Activated naive CD4-positive, alpha-beta T cell treated with anti-CD3 and anti-CD28 coated beads, Interleukin-2, amount 50 U/mL, for 72 hours (primary cell): ENCODE measurements at regions not wholly inside any gene's neighbourhood (a gene's known extent, or its start where the extent isn't known, plus 50 kb on each side); places are given as distances from the start of the nearest gene placed in this dataset.

Experiments used
- ATAC-seq, 2 donors: fragments of 150-1000 bp; cut with Tn5 transposase; 2 replicates each; pipeline ENCODE4 v1.10.0; 2021; ENCODE audit warnings: mild to moderate bottlenecking in 2 of 2, moderate library complexity in 2 of 2
- DNase-seq, 2 donors: peaks; one replicate each; pipeline ENCODE4 v3.0.0; 2021 to 2022; ENCODE audit warnings: low spot score in 2 of 2
- H3K27ac Mint-ChIP-seq, 2 donors: one replicate each; pipeline ENCODE4 v1.8.0; 2022; ENCODE audit warnings: mild to moderate bottlenecking in 2 of 2, mixed read lengths in 2 of 2
- H3K36me3 Mint-ChIP-seq, 2 donors: one replicate each; pipeline ENCODE4 v1.8.0; 2022; ENCODE audit warnings: mixed read lengths in 2 of 2
- H3K9me3 Mint-ChIP-seq, 2 donors: one replicate each; pipeline ENCODE4 v1.8.0; 2022; ENCODE audit warnings: mixed read lengths in 2 of 2

DNA sequence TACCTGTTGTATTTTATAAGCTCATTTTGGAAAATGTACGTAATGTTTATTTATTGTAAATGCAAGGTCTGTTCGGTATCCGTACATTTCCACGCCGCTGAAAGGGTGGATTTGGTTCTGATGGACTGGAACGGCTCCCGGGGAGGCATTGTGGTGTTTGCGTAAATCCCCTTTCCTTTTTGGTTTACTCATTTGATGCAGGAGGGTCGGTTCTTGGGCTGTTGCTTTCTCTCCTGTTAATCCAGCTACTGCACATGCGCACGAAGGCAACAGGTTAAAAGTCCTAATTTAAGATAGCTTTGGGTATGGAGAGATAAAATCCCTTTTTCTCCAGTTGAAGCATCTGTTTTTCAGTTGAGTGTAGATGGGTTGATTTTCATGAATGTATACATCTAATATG lies 224.4 kb downstream of the TM9SF2 start:
- H3K36me3 Mint-ChIP-seq: no peaks in the 10 kb centered on the region
- H3K9me3 Mint-ChIP-seq: no peaks in the 10 kb centered on the region
- ATAC-seq (no peak), DNase-seq (no peak)
- H3K27ac Mint-ChIP-seq: no peak overlapping the region

- peak in 1 of 2 donors; percentile 43 for ATAC-seq
- Mint-ChIP-seq H3K9me3 (no peaks in the 10 kb centered on the region), H3K36me3 (no peaks in the 10 kb centered on the region)
These were observed 223.6 kb downstream of the TM9SF2 start for GRCh38 chr13:99724633-99725517.

DNA sequence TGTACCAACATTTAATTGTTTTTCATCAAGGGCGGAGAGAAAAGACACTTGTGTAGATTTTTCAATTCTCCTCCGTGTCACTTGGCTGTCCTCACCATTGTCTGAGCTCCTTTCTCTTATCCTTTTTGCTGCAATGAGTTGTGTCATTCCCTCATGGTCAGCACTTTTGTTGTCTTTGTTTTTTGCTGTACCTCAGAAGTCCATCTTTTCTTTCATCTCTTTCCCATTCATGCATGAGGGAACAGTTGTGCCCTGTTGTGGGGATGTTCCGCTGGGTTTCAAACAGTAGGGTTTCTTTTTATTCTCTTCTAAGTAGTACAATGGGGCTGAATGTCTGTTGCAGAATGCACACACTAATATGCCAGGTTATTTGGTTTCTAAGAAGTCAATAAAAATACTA lies 222.6 kb downstream of the TM9SF2 start:
- Mint-ChIP-seq H3K36me3 (no peaks in the 10 kb centered on the region), H3K27ac (no peak overlapping the region), H3K9me3 (no peaks in the 10 kb centered on the region)
- no peak for DNase-seq
- ATAC-seq: no peak

More at GRCh38 chr13:99724633-99725517, 223.6 kb downstream of the TM9SF2 start:
- DNase-seq: no peak
- no peak overlapping the region for H3K27ac Mint-ChIP-seq

GRCh38 chr13:99722931-99723330 lies 221.7 kb downstream of the TM9SF2 start:
- no peak for DNase-seq
- Mint-ChIP-seq H3K9me3 (no peaks in the 10 kb centered on the region), H3K36me3 (no peaks in the 10 kb centered on the region), H3K27ac (no peak overlapping the region)
- no peak for ATAC-seq

DNA sequence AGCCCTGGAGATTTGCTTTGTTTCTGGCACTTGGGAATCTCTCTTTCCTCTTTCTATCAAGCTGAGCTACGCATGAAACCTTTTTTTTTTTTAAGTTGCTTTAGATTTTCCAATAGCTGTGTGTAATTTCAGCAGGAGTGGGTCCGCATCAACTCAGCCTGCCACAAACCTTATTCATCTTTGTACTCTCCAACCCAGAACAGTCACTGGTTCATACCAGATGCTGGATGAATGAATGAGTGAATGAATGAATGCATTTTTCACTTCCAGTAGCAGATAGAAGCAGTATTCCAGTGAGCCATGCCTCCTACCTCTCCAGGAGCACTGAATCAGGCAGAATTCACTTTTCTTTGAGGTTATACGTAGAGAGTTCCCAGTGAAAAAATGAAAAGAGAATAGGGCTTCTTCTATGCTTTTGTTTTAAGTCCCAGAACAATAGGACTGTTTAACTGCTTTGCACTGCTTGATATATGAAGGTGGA lies 221.1 kb downstream of the TM9SF2 start:
- ATAC-seq: no peak
- Mint-ChIP-seq H3K9me3 (no peaks in the 10 kb centered on the region), H3K27ac (no peak overlapping the region), H3K36me3 (no peaks in the 10 kb centered on the region)
- no peak for DNase-seq

DNA sequence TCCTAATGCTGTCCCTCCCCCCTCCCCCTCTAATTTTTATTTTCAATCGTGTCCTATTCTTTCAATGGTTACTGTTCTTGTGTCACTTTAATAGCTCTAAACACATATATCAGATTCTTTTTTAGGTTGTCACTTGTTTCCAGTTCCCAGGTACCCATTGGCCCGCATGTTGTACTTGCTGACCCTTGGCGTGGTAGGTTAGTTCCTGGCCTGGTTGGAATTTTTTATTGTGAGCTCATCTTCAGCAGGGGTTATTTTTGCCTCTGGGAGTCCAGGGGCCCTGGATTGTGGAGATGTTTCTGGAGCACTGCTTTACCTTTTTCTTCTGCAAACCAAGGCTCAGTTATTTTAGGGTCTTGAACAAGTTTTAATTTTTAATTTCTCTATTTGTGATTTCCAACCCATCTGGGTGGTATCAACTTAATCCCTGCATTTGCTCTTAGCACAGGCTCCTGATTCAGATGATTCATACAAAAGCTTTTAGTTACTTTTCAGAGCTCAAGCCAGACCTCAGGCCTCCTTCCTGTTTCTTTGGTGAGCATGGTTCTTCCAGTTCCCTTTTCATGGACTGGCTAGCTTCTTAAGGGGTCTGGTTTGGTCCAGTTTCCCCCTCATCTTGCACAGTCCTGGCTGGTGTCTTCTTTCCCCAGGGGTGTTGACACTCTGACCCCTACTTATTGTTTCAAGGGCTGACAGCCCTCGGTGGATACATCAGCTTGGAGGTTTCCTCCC lies 220.5 kb downstream of the TM9SF2 start:
- H3K27ac Mint-ChIP-seq: no peak overlapping the region
- H3K9me3 Mint-ChIP-seq: no peaks in the 10 kb centered on the region
- ATAC-seq (no peak), DNase-seq (no peak)
- H3K36me3 Mint-ChIP-seq: no peaks in the 10 kb centered on the region

- no peak for ATAC-seq
These were observed 216.8 kb downstream of the TM9SF2 start for GRCh38 chr13:99717959-99718674.

GRCh38 chr13:99709134-99709533 lies 207.9 kb downstream of the TM9SF2 start:
- no peaks in the 10 kb centered on the region for H3K9me3 Mint-ChIP-seq
- ATAC-seq (no peak), DNase-seq (no peak)
- H3K36me3 Mint-ChIP-seq: no peaks in the 10 kb centered on the region
- no peak overlapping the region for H3K27ac Mint-ChIP-seq

More at GRCh38 chr13:99717959-99718674, 216.8 kb downstream of the TM9SF2 start:
- H3K36me3 Mint-ChIP-seq: no peaks in the 10 kb centered on the region
- no peak overlapping the region for H3K27ac Mint-ChIP-seq
- DNase-seq: no peak
- H3K9me3 Mint-ChIP-seq: no peaks in the 10 kb centered on the region

DNA sequence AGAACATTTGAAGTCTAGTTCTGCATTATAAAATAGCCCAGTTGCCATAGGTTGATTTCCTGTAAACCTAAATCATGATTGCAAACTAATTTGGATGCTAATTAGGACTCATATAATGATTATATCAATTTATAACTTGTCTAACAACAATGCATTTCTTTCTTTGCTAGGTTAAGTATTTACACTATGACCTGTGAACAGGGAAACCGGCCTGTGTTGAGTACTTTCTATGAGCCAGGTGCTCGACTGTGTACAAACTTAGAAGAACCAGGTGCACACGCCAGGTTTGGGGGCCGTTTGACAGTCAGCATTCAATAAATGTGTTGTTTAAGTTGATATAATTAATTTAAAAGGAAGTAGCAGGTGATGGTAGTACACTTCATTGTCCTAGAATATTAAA lies 203.1 kb downstream of the TM9SF2 start:
- Mint-ChIP-seq H3K36me3 (no peaks in the 10 kb centered on the region), H3K9me3 (no peaks in the 10 kb centered on the region), H3K27ac (no peak overlapping the region)
- ATAC-seq (no peak), DNase-seq (no peak)

DNA sequence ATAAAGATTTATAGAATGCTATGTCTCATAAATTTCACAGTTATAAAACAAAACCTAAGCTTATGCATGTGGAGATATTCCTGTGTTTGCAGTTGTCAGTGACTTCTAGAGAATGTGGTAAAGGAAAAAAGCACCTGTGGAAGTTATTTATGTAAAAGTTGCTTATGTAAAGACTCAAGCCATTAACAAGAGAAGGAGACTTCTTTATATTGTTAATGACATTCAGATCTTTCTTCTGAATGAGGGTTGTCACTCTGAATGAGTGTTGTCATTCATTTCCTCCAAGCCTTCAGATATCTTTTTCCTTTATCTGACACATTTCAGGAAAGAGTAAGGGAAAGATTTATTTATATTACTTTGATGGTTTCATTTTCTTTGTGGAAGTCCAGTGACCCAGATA lies 202.6 kb downstream of the TM9SF2 start:
- no peak for DNase-seq
- H3K36me3 Mint-ChIP-seq: no peaks in the 10 kb centered on the region
- no peak for ATAC-seq
- no peaks in the 10 kb centered on the region for H3K9me3 Mint-ChIP-seq
- H3K27ac Mint-ChIP-seq: no peak overlapping the region

GRCh38 chr13:99702687-99703319 lies 201.5 kb downstream of the TM9SF2 start:
- ATAC-seq (no peak), DNase-seq (no peak)
- no peaks in the 10 kb centered on the region for H3K36me3 Mint-ChIP-seq
- H3K9me3 Mint-ChIP-seq: no peaks in the 10 kb centered on the region
- H3K27ac Mint-ChIP-seq: no peak overlapping the region

GRCh38 chr13:99700468-99700867 lies 199.2 kb downstream of the TM9SF2 start:
- Mint-ChIP-seq H3K9me3 (no peaks in the 10 kb centered on the region), H3K36me3 (no peaks in the 10 kb centered on the region), H3K27ac (no peak overlapping the region)
- DNase-seq: no peak
- ATAC-seq: no peak

DNA sequence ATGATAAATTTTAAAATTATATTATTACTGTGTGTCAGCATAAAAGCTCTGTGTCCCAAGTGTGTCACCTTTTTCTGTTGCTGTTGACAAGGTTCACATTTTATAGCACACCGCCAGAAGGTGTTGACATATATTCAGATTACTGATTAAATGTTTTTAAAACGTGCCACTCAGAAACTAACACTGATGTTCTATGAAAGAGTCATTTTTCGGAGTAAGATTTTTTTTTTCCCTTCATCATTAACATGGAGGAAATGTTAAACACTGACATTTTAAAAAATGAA lies 197.5 kb downstream of the TM9SF2 start:
- no peak for ATAC-seq
- Mint-ChIP-seq H3K36me3 (no peaks in the 10 kb centered on the region), H3K27ac (no peak overlapping the region), H3K9me3 (no peaks in the 10 kb centered on the region)
- DNase-seq: no peak

- Mint-ChIP-seq H3K9me3 (no peaks in the 10 kb centered on the region), H3K27ac (no peak overlapping the region), H3K36me3 (no peaks in the 10 kb centered on the region)
- no peak for DNase-seq
- ATAC-seq: no peak
These were observed 196.9 kb downstream of the TM9SF2 start for GRCh38 chr13:99698010-99698815.

GRCh38 chr13:99695857-99696256 lies 194.6 kb downstream of the TM9SF2 start:
- Mint-ChIP-seq H3K36me3 (no peaks in the 10 kb centered on the region), H3K27ac (no peak overlapping the region), H3K9me3 (no peaks in the 10 kb centered on the region)
- no peak for DNase-seq
- ATAC-seq: no peak
